K562 (cell line): ENCODE measurements at regions not wholly inside any gene's neighbourhood (a gene's known extent, or its start where the extent isn't known, plus 50 kb on each side); places are given as distances from the start of the nearest gene placed in this dataset.

Experiments
- ATAC-seq: fragments of 200-7000 bp; cut with Tn5 transposase; 3 replicates; pipeline ENCODE4 v1.9.1; 2020; ENCODE audit warnings: moderate library complexity
- BruUV-seq: library from RNA; stranded (reverse); fragments of 400-500 nt; replicated peaks from 2 replicates; lab custom pipeline; 2021; lab: Mats Ljungman, UMichigan
- CTCF ChIA-PET: fragments of 300-600 bp; formaldehyde crosslinking; extraction: SDS; loops from one replicate; lab custom pipeline; 2021; ENCODE audit warnings: low intra/inter-chr PET ratio; lab: Yijun Ruan, JAX
- POLR2A ChIA-PET: fragments of 300-600, 350-650 bp; sonication (Branson Sonifier 250); formaldehyde crosslinking; extraction: SDS; loops from one replicate; lab custom pipeline; 2021; ENCODE audit warnings: antibody characterized with exemption, inconsistent platforms; lab: Yijun Ruan, JAX
- DNase-seq, 4 experiments: peaks; one replicate each; pipeline versions ENCODE4 v3.0.0 to v3.0.0-alpha.2; 2011 to 2018; ENCODE audit warnings: low spot score in 3 of 4, mixed read lengths in 3 of 4; ENCODE audit errors: extremely low read depth in 1 of 4
- FAIRE-seq: peaks from 2 replicates; lab custom pipeline; 2011; peaks lifted over from hg19 to GRCh38; lab: Jason Lieb, UNC
- H2AFZ ChIP-seq: 2 replicates; pipeline ENCODE4 v1.6.0; 2011; ENCODE audit warnings: low read depth, low read length, control low read depth, inconsistent platforms
- H3K27ac ChIP-seq: fragments of 200-600 bp; 3 replicates; pipeline ENCODE4 v1.8.0; 2011; ENCODE audit warnings: low read depth, mild to moderate bottlenecking, control low read depth, inconsistent platforms, low read length, moderate library complexity, mixed read lengths; ENCODE audit errors: extremely low read depth
- H3K27me3 ChIP-seq, 2 experiments: fragments of 300-600 bp in 1 of 2; 2 replicates in 1 of 2; 3 replicates in 1 of 2; pipeline versions ENCODE4 v1.6.0 to v1.8.0; 2011; ENCODE audit warnings: inconsistent platforms in 2 of 2, low read length in 2 of 2, mild to moderate bottlenecking in 1 of 2, mixed read lengths in 1 of 2, moderate library complexity in 1 of 2; ENCODE audit not compliant: control insufficient read depth in 2 of 2, insufficient read depth in 2 of 2
- H3K36me3 ChIP-seq: fragments of 300-600 bp; 3 replicates; pipeline ENCODE4 v1.8.0; 2011; ENCODE audit warnings: mild to moderate bottlenecking, low read length, inconsistent platforms; ENCODE audit not compliant: control insufficient read depth, insufficient read depth
- H3K4me1 ChIP-seq, 2 experiments: fragments of 200-600 bp in 1 of 2; replicated peaks in 1 of 2; 2 replicates in 1 of 2; 3 replicates in 1 of 2; pipeline versions ENCODE4 v1.5.1 to v1.8.0; 2011; ENCODE audit warnings: inconsistent platforms in 2 of 2, low read length in 2 of 2, mild to moderate bottlenecking in 1 of 2, mixed read lengths in 1 of 2, moderate library complexity in 1 of 2; ENCODE audit not compliant: control insufficient read depth in 2 of 2, insufficient read depth in 2 of 2
- H3K4me2 ChIP-seq: 2 replicates; pipeline ENCODE4 v1.6.1; 2011; ENCODE audit warnings: low read length, control low read depth, inconsistent platforms, mixed read lengths; ENCODE audit not compliant: insufficient read depth
- H3K4me3 ChIP-seq: fragments of 200-600 bp; sonication (generic), shearing (Covaris generic); 2 replicates; pipeline ENCODE4 v1.5.1; 2016; ENCODE audit warnings: control low read depth, inconsistent platforms
- H3K79me2 ChIP-seq: fragments of 200-600 bp; 3 replicates; pipeline ENCODE4 v1.8.0; 2011; ENCODE audit warnings: low read length, inconsistent platforms; ENCODE audit not compliant: control insufficient read depth, insufficient read depth
- H3K9ac ChIP-seq, 2 experiments: 2 replicates each; pipeline versions ENCODE4 v1.6.0 to v1.6.1; 2011; ENCODE audit warnings: low read depth in 2 of 2, low read length in 2 of 2, control low read depth in 1 of 2, inconsistent platforms in 1 of 2, mild to moderate bottlenecking in 1 of 2, mixed read lengths in 1 of 2; ENCODE audit not compliant: insufficient read depth in 1 of 2
- H3K9me1 ChIP-seq: one replicate; pipeline ENCODE4 v1.6.0; 2011; ENCODE audit warnings: inconsistent platforms, mild to moderate bottlenecking, low read length, moderate library complexity; ENCODE audit not compliant: control insufficient read depth, insufficient read depth
- H3K9me3 ChIP-seq: replicated peaks from 2 replicates; pipeline ENCODE4 v1.5.1; 2011; ENCODE audit warnings: low read depth, low read length, inconsistent platforms; ENCODE audit not compliant: control insufficient read depth, insufficient read depth
- H4K20me1 ChIP-seq: replicated peaks from 2 replicates; pipeline ENCODE4 v1.6.1; 2011; ENCODE audit warnings: low read length, inconsistent platforms, mixed read lengths; ENCODE audit not compliant: control insufficient read depth, insufficient read depth
- ELF4 ChIP-seq: fragments of 450-650 bp; formaldehyde crosslinking; IDR thresholded peaks from 2 replicates; pipeline ENCODE4 v1.4.0; 2022; ENCODE audit warnings: missing genetic modification characterization
- HDAC8 ChIP-seq: fragments of 450-650 bp; IDR thresholded peaks from 2 replicates; pipeline ENCODE4 v1.6.1; 2016; ENCODE audit warnings: mild to moderate bottlenecking, missing genetic modification characterization, moderate library complexity, missing compliant biosample characterization
- MCM7 ChIP-seq, 2 experiments: fragments of 450-650 bp; IDR thresholded peaks; 2 replicates each; pipeline ENCODE4 v1.6.1; 2016 to 2018
- RBM22 ChIP-seq: fragments of 200-400 bp; formaldehyde crosslinking; IDR thresholded peaks from 2 replicates; pipeline ENCODE4 v1.6.1; 2018; ENCODE audit warnings: low read length, low read depth; ENCODE audit not compliant: poor library complexity, severe bottlenecking
- SMARCC2 ChIP-seq: fragments of 450-650 bp; IDR thresholded peaks from 2 replicates; pipeline ENCODE4 v1.6.1; 2017; ENCODE audit warnings: antibody characterized with exemption, moderate library complexity, mild to moderate bottlenecking, low read depth
- ZNF143 ChIP-seq: sonication (generic); formaldehyde crosslinking; IDR thresholded peaks from 2 replicates; pipeline ENCODE4 v1.9.0; 2022; ENCODE audit warnings: mild to moderate bottlenecking, missing genetic modification reagents
- ZNF778 ChIP-seq: fragments of 450-650 bp; formaldehyde crosslinking; IDR thresholded peaks from 2 replicates; pipeline ENCODE4 v1.4.0; 2020; ENCODE audit warnings: mild to moderate bottlenecking, moderate library complexity
- WGBS: fragments of 100-300 bp; shearing (Covaris generic); methylation state at CpG from one replicate; pipeline ENCODE4 v1.1.6; 2016; ENCODE audit warnings: low coverage, mixed read lengths; ENCODE audit not compliant: insufficient coverage; ENCODE audit errors: missing lambda C conversion rate; 5-methylcytosine and 5-hydroxymethylcytosine counted together
- in situ Hi-C: fragments of 300-500 bp; cut with MboI; formaldehyde crosslinking; loops from 4 replicates; pipeline ENCODE4 v1.15.0; 2018; ENCODE audit warnings: inconsistent platforms, mixed read lengths
- intact Hi-C: fragments of 100-400 bp; cut with micrococcal nuclease; formaldehyde crosslinking; loops from 2 replicates; pipeline ENCODE4 v1.14.2; 2022
- TF ChIP-seq, protein P1 (sequence below): fragments of 450-650 bp; IDR thresholded peaks from 2 replicates; pipeline ENCODE4 v1.6.1; 2014; ENCODE audit warnings: low read depth, mild to moderate bottlenecking, moderate library complexity, borderline replicate concordance
- TF ChIP-seq, protein P2 (sequence below): fragments of 450-650 bp; IDR thresholded peaks from 2 replicates; pipeline ENCODE4 v1.6.1; 2016; ENCODE audit warnings: borderline replicate concordance
- TF ChIP-seq, protein P3 (sequence below): fragments of 250-450 bp; sonication (Bioruptor Pico); IDR thresholded peaks from 2 replicates; pipeline ENCODE4 v1.4.0; 2020; ENCODE audit warnings: mild to moderate bottlenecking, moderate library complexity
- TF ChIP-seq, protein P4 (sequence below): fragments of 250-450 bp; sonication (Bioruptor Pico); IDR thresholded peaks from 2 replicates; pipeline ENCODE4 v1.9.0; 2021; ENCODE audit warnings: mild to moderate bottlenecking
- TF ChIP-seq, protein P5 (sequence below): fragments of 250-450 bp; sonication (Bioruptor Pico); IDR thresholded peaks from 2 replicates; pipeline ENCODE4 v1.8.0; 2021; ENCODE audit warnings: mild to moderate bottlenecking, moderate library complexity

DNA sequence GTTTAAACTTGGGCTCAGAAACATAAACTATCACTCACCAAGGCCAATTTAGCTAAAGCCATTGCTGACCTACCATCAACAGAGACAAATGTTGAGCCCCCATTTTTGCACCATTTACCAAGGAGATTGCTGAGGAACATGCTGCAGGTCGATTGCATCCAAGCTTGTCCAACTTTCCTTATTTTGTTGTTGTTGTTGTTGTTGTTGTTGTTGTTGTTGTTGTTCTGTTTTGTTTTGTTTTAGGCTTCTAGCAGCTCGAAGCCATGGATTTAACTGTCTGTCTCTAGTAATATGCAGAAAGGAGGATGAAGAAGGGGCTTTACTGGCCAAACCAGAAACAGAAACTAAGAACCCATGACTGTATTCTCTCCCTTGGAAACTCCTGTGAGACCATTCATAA lies 571.5 kb downstream of the IRS1 start:
- in situ Hi-C loops: no loop called here
- H4K20me1 ChIP-seq: no peaks in the 10 kb centered on the region
- ChIA-PET POLR2A (no interaction called here), CTCF (no interaction called here)
- no peaks in the 10 kb centered on the region for H3K4me1 ChIP-seq
- no peak overlapping the region for H3K9ac ChIP-seq
- no peak overlapping the region for H3K27ac ChIP-seq
- no peak for ATAC-seq
- DNase-seq: no peak
- no peaks in the 10 kb centered on the region for H3K27me3 ChIP-seq
- TF ChIP-seq, protein P1, sequence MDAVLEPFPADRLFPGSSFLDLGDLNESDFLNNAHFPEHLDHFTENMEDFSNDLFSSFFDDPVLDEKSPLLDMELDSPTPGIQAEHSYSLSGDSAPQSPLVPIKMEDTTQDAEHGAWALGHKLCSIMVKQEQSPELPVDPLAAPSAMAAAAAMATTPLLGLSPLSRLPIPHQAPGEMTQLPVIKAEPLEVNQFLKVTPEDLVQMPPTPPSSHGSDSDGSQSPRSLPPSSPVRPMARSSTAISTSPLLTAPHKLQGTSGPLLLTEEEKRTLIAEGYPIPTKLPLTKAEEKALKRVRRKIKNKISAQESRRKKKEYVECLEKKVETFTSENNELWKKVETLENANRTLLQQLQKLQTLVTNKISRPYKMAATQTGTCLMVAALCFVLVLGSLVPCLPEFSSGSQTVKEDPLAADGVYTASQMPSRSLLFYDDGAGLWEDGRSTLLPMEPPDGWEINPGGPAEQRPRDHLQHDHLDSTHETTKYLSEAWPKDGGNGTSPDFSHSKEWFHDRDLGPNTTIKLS: no peak
- TF ChIP-seq HDAC8 (no peak), ZNF143 (CRISPR knock-in tag) (no peak), SMARCC2 (no peak), RBM22 (no peak), ELF4 (CRISPR knock-in tag) (no peak), ZNF778 (CRISPR knock-in tag) (no peak), MCM7 (IDR thresholded peaks at IDR 0.05) (no peak)
- TF ChIP-seq, protein P2, sequence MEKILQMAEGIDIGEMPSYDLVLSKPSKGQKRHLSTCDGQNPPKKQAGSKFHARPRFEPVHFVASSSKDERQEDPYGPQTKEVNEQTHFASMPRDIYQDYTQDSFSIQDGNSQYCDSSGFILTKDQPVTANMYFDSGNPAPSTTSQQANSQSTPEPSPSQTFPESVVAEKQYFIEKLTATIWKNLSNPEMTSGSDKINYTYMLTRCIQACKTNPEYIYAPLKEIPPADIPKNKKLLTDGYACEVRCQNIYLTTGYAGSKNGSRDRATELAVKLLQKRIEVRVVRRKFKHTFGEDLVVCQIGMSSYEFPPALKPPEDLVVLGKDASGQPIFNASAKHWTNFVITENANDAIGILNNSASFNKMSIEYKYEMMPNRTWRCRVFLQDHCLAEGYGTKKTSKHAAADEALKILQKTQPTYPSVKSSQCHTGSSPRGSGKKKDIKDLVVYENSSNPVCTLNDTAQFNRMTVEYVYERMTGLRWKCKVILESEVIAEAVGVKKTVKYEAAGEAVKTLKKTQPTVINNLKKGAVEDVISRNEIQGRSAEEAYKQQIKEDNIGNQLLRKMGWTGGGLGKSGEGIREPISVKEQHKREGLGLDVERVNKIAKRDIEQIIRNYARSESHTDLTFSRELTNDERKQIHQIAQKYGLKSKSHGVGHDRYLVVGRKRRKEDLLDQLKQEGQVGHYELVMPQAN: no peak
- TF ChIP-seq, protein P3, sequence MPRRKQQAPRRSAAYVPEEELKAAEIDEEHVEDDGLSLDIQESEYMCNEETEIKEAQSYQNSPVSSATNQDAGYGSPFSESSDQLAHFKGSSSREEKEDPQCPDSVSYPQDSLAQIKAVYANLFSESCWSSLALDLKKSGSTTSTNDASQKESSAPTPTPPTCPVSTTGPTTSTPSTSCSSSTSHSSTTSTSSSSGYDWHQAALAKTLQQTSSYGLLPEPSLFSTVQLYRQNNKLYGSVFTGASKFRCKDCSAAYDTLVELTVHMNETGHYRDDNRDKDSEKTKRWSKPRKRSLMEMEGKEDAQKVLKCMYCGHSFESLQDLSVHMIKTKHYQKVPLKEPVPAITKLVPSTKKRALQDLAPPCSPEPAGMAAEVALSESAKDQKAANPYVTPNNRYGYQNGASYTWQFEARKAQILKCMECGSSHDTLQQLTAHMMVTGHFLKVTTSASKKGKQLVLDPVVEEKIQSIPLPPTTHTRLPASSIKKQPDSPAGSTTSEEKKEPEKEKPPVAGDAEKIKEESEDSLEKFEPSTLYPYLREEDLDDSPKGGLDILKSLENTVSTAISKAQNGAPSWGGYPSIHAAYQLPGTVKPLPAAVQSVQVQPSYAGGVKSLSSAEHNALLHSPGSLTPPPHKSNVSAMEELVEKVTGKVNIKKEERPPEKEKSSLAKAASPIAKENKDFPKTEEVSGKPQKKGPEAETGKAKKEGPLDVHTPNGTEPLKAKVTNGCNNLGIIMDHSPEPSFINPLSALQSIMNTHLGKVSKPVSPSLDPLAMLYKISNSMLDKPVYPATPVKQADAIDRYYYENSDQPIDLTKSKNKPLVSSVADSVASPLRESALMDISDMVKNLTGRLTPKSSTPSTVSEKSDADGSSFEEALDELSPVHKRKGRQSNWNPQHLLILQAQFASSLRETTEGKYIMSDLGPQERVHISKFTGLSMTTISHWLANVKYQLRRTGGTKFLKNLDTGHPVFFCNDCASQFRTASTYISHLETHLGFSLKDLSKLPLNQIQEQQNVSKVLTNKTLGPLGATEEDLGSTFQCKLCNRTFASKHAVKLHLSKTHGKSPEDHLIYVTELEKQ (CRISPR knock-in tag): no peak
- TF ChIP-seq, protein P4, sequence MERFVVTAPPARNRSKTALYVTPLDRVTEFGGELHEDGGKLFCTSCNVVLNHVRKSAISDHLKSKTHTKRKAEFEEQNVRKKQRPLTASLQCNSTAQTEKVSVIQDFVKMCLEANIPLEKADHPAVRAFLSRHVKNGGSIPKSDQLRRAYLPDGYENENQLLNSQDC (CRISPR knock-in tag): no peak
- TF ChIP-seq, protein P5, sequence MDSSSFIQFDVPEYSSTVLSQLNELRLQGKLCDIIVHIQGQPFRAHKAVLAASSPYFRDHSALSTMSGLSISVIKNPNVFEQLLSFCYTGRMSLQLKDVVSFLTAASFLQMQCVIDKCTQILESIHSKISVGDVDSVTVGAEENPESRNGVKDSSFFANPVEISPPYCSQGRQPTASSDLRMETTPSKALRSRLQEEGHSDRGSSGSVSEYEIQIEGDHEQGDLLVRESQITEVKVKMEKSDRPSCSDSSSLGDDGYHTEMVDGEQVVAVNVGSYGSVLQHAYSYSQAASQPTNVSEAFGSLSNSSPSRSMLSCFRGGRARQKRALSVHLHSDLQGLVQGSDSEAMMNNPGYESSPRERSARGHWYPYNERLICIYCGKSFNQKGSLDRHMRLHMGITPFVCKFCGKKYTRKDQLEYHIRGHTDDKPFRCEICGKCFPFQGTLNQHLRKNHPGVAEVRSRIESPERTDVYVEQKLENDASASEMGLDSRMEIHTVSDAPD (CRISPR knock-in tag): no peak
- intact Hi-C loops: no loop called here
- H3K9me1 ChIP-seq: no peaks in the 10 kb centered on the region
- no peak overlapping the region for H2AFZ ChIP-seq
- no peak overlapping the region for H3K4me3 ChIP-seq
- BruUV-seq: no TSS peak
- no peak overlapping the region for H3K4me2 ChIP-seq
- no peak for FAIRE-seq
- H3K36me3 ChIP-seq: no peaks in the 10 kb centered on the region
- no peaks in the 10 kb centered on the region for H3K9me3 ChIP-seq
- WGBS: 4% methylated on average over 2 of the region's 2 CpGs
- H3K79me2 ChIP-seq: no peaks in the 10 kb centered on the region
